ENCODE measurements at regions not wholly inside any gene's neighbourhood (a gene's known extent, or its start where the extent isn't known, plus 50 kb on each side); places are given as distances from the start of the nearest gene placed in this dataset.

- TF ChIP-seq CTCF (IDR thresholded peaks at IDR 0.05), result no peak
These were observed 233.3 kb downstream of the SOX9 start for GRCh38 chr17:72354071-72354470.

- no peak for TF ChIP-seq CTCF (IDR thresholded peaks at IDR 0.05)
These were observed 237.0 kb downstream of the SOX9 start for GRCh38 chr17:72357764-72358365.

- no peak for TF ChIP-seq CTCF (IDR thresholded peaks at IDR 0.05)
These were observed 237.6 kb downstream of the SOX9 start for GRCh38 chr17:72358465-72358864.

- no peak for TF ChIP-seq CTCF (IDR thresholded peaks at IDR 0.05)
These were observed 238.5 kb downstream of the SOX9 start for GRCh38 chr17:72359274-72359673.

- no peak for TF ChIP-seq CTCF (IDR thresholded peaks at IDR 0.05)
These were observed 239.0 kb downstream of the SOX9 start for GRCh38 chr17:72359811-72360210.

GRCh38 chr17:72360386-72360940, 239.6 kb downstream of the SOX9 start:
- TF ChIP-seq CTCF (IDR thresholded peaks at IDR 0.05), result no peak

GRCh38 chr17:72361892-72362291, 241.1 kb downstream of the SOX9 start:
- TF ChIP-seq CTCF (IDR thresholded peaks at IDR 0.05), result no peak
